Tibial nerve (tissue), 4 donors: ENCODE measurements at regions not wholly inside any gene's neighbourhood (a gene's known extent, or its start where the extent isn't known, plus 50 kb on each side); places are given as distances from the start of the nearest gene placed in this dataset.
"Not testable (repeated sequence)": the region's sequence is repeated elsewhere in the genome, so short reads cannot be mapped to it uniquely, and the experiment has no call there.

Experiments
- DNase-seq, 2 donors: peaks; one replicate each; pipeline ENCODE4 v3.0.0-alpha.2; 2019; ENCODE audit warnings: low spot score in 2 of 2
- H3K27ac ChIP-seq, 4 donors: fragments of 200-600 bp; sonication (generic) in 3 of 4; one replicate each; pipeline ENCODE4 v1.5.1; 2017 to 2019; ENCODE audit warnings: mild to moderate bottlenecking in 1 of 4
- H3K27me3 ChIP-seq, 2 donors: fragments of 200-600 bp; sonication (generic) in 1 of 2; one replicate each; pipeline versions ENCODE4 v1.5.1 to v1.6.0; 2017 to 2019
- H3K36me3 ChIP-seq, 3 donors: fragments of 200-600 bp; sonication (generic); one replicate each; pipeline ENCODE4 v1.5.1; 2018 to 2019
- H3K4me1 ChIP-seq, 4 donors: fragments of 200-600 bp; sonication (generic) in 3 of 4; one replicate each; pipeline ENCODE4 v1.5.1; 2017 to 2019
- H3K4me3 ChIP-seq, 4 donors: fragments of 200-600 bp; sonication (generic) in 3 of 4; one replicate each; pipeline ENCODE4 v1.5.1; 2017 to 2019; ENCODE audit warnings: mild to moderate bottlenecking in 1 of 4, moderate library complexity in 1 of 4
- H3K9me3 ChIP-seq, 4 donors: fragments of 200-600 bp; sonication (generic) in 3 of 4; one replicate each; pipeline ENCODE4 v1.5.1; 2017 to 2019
- EP300 ChIP-seq, 2 donors: sonication (generic); formaldehyde crosslinking; IDR thresholded peaks; one replicate each; pipeline ENCODE4 v1.6.1; 2017; ENCODE audit warnings: antibody characterized with exemption in 2 of 2, mild to moderate bottlenecking in 1 of 2
- POLR2A ChIP-seq, 2 donors: fragments of 450-650 bp; IDR thresholded peaks; one replicate each; pipeline ENCODE4 v1.6.1; 2017; ENCODE audit warnings: antibody characterized with exemption in 2 of 2, mild to moderate bottlenecking in 2 of 2, moderate library complexity in 2 of 2
- whole genome bisulfite sequencing, 2 donors: methylation state at CpG; one replicate each; pipeline ENCODE4 v1.1.5; 2018; 5-methylcytosine and 5-hydroxymethylcytosine counted together
- TF ChIP-seq, protein P1 (sequence below), 5 experiments: fragments of 200-600 bp in 3 of 5; fragments of 450-650 bp in 2 of 5; sonication (generic) in 3 of 5; IDR thresholded peaks; one replicate each; pipeline ENCODE4 v1.5.1; 2016 to 2019; ENCODE audit warnings: antibody characterized with exemption in 5 of 5, mild to moderate bottlenecking in 3 of 5, moderate library complexity in 2 of 5

DNA sequence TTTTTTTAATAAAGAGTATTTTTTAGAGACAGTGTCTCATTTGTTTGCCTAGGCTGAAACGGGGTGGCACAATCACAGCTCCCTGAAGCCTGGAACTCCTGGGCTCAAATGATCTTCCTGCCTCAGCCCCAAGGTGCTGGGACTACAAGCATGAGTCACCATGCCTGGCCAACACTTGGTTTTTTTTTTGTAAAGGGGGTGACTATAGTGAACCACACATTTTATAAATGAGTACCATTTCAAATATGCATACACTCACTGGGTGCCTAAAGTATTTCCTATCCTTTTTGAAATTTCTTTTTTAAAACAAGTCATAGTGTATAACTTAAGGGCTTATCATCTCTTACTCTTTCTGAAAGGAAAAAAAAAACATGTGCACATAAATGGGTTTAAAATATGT, 325.2 kb upstream of the MEIS2 start:
- WGBS, 2 donors: 48 to 65% methylated on average over 1 of the region's 1 CpG
- H3K36me3 ChIP-seq: no peaks in the 10 kb centered on the region
- no peak overlapping the region for H3K4me3 ChIP-seq
- TF ChIP-seq EP300 (IDR thresholded peaks at IDR 0.05) (no peak), POLR2A (IDR thresholded peaks at IDR 0.05) (no peak)
- TF ChIP-seq, protein P1, sequence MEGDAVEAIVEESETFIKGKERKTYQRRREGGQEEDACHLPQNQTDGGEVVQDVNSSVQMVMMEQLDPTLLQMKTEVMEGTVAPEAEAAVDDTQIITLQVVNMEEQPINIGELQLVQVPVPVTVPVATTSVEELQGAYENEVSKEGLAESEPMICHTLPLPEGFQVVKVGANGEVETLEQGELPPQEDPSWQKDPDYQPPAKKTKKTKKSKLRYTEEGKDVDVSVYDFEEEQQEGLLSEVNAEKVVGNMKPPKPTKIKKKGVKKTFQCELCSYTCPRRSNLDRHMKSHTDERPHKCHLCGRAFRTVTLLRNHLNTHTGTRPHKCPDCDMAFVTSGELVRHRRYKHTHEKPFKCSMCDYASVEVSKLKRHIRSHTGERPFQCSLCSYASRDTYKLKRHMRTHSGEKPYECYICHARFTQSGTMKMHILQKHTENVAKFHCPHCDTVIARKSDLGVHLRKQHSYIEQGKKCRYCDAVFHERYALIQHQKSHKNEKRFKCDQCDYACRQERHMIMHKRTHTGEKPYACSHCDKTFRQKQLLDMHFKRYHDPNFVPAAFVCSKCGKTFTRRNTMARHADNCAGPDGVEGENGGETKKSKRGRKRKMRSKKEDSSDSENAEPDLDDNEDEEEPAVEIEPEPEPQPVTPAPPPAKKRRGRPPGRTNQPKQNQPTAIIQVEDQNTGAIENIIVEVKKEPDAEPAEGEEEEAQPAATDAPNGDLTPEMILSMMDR (IDR thresholded peaks at IDR 0.05): no peak
- no peaks in the 10 kb centered on the region for H3K9me3 ChIP-seq
- H3K4me1 ChIP-seq: no peaks in the 10 kb centered on the region
- H3K27ac ChIP-seq: no peak overlapping the region
- no peaks in the 10 kb centered on the region for H3K27me3 ChIP-seq
- no peak for DNase-seq

DNA sequence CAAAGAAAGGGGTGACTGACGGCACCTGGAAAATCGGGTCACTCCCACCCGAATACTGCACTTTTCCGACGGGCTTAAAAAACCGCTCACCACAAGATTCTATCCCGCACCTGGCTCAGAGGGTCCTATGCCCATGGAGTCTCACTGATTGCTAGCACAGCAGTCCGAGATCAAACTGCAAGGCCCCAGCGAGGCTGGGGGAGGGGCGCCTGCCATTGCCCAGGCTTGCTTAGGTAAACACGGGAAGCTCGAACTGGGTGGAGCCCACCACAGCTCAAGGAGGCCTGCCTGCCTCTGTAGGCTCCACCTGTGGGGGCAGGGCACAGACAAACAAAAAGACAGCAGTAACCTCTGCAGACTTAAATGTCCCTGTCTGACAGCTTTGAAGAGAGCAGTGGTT, 327.0 kb upstream of the MEIS2 start:
- 89 to 96% methylated on average over 8 to 12 of the region's 12 CpGs for WGBS, 2 donors
- not testable (repeated sequence) for H3K4me1 ChIP-seq, H3K27me3 ChIP-seq, H3K36me3 ChIP-seq, H3K27ac ChIP-seq, DNase-seq, H3K4me3 ChIP-seq, H3K9me3 ChIP-seq

DNA sequence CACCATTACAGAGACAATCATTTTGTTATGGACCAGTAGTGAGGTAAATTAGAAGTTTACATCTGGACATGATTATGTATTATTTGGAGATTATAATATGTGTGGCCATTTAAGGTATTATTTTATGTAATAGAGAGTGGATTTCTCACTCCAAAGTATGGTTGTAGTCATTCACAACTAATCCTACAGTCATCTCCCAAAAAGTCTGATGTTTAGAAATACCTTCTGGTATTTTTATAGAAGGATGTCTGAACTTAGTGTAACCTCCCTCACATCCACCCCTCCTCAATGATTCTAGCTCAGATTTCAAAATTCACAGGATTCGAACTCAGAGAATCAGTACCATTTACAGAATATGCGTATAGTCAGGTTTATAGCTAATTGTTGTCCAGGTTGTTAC, 346.6 kb upstream of the MEIS2 start:
- no peaks in the 10 kb centered on the region for H3K9me3 ChIP-seq
- no peak overlapping the region for H3K27ac ChIP-seq
- no peak for DNase-seq
- TF ChIP-seq POLR2A (IDR thresholded peaks at IDR 0.05): no peak
- TF ChIP-seq EP300 (IDR thresholded peaks at IDR 0.05): no peak
- TF ChIP-seq, protein P1 (IDR thresholded peaks at IDR 0.05): no peak
- no peaks in the 10 kb centered on the region for H3K27me3 ChIP-seq
- no peaks in the 10 kb centered on the region for H3K4me1 ChIP-seq
- H3K4me3 ChIP-seq: no peak overlapping the region
- 92 to 95% methylated on average over 2 of the region's 2 CpGs for WGBS, 2 donors
- H3K36me3 ChIP-seq: no peaks in the 10 kb centered on the region

DNA sequence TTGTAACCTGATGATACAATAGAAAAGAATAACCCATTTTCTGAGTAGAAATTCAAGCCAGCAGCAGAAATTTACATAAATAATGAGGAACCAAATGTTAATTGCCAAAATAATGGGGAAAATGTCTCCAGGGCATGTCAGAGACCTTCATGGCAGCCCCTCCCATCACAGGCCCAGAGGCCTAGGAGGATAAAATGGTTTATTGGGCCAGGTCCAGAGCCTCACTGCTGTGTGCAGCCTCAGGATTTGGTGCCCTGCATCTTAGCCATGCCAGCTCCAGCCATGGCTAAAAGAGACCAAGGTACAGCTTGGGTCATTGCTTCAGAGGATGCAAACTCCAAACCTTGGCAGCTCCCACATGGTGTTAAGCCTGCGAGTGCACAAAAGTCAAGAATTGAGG, 352.1 kb upstream of the MEIS2 start:
- Histone ChIP-seq H3K4me1 (no peaks in the 10 kb centered on the region), H3K27me3 (no peaks in the 10 kb centered on the region), H3K36me3 (no peaks in the 10 kb centered on the region), H3K9me3 (peaks cover 0 to 11% (median 0%) of the 10 kb centered on the region in 4 donors), H3K4me3 (no peak overlapping the region), H3K27ac (no peak overlapping the region)
- no peak for DNase-seq
- WGBS, 2 donors: 92 to 100% methylated on average over 1 of the region's 1 CpG
- TF ChIP-seq, protein P1 (IDR thresholded peaks at IDR 0.05): no peak
- TF ChIP-seq POLR2A (IDR thresholded peaks at IDR 0.05) (no peak), EP300 (IDR thresholded peaks at IDR 0.05) (no peak)

DNA sequence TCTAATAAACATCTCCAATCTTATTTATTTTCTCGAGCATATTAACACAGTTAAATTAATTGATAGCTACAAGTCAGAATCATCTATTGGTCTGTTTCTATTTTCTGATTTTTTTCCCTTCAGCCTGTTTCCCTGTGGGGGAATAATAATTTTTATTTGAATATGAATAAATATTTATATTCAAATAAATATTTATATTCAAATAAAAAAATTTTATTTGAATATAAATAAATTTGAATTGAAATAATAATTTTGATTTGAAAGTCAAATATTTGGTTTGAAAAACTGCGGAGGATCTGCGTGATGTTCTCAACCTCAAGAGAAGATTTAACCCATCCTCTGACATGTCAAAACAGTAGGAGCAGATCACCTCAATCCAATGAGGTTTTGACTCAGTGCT, 380.1 kb upstream of the MEIS2 start:
- H3K36me3 ChIP-seq: no peaks in the 10 kb centered on the region
- TF ChIP-seq POLR2A (IDR thresholded peaks at IDR 0.05): no peak
- TF ChIP-seq EP300 (IDR thresholded peaks at IDR 0.05): no peak
- TF ChIP-seq, protein P1 (IDR thresholded peaks at IDR 0.05): no peak
- H3K4me3 ChIP-seq: no peak overlapping the region
- DNase-seq: no peak
- peaks cover 0 to 5% (median 2%) of the 10 kb centered on the region in 4 donors for H3K9me3 ChIP-seq
- WGBS, 2 donors: 67 to 76% methylated on average over 3 of the region's 3 CpGs
- no peaks in the 10 kb centered on the region for H3K4me1 ChIP-seq
- no peaks in the 10 kb centered on the region for H3K27me3 ChIP-seq
- H3K27ac ChIP-seq: no peak overlapping the region

DNA sequence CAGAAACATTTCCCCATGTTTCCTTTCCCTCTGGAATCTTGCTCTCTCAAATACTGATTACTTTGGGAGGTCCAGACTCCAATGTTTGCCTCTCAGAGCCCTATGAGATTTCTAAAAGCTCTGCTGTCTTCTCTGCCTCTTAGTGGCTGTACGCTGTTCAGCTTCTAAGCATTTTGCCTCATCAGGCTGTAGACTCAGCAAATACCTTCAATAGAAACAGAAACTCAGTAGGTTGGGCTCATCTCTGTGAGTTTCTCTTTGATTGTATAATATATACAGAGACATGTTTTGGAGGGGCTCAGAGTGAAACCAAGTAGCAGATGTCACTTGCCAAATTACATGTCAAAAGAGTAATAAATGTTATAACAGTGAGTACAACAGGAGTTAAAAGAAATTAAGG, 380.8 kb upstream of the MEIS2 start:
- TF ChIP-seq POLR2A (IDR thresholded peaks at IDR 0.05) (no peak), EP300 (IDR thresholded peaks at IDR 0.05) (no peak)
- TF ChIP-seq, protein P1 (IDR thresholded peaks at IDR 0.05): no peak
- WGBS, 2 donors: 70 to 88% methylated on average over 1 of the region's 1 CpG
- Histone ChIP-seq H3K4me3 (no peak overlapping the region), H3K4me1 (no peaks in the 10 kb centered on the region), H3K27me3 (no peaks in the 10 kb centered on the region), H3K9me3 (peaks cover 0 to 5% (median 2%) of the 10 kb centered on the region in 4 donors), H3K36me3 (no peaks in the 10 kb centered on the region), H3K27ac (no peak overlapping the region)
- no peak for DNase-seq
